ENCODE measurements at regions not wholly inside any gene's neighbourhood (a gene's known extent, or its start where the extent isn't known, plus 50 kb on each side); places are given as distances from the start of the nearest gene placed in this dataset.

DNA sequence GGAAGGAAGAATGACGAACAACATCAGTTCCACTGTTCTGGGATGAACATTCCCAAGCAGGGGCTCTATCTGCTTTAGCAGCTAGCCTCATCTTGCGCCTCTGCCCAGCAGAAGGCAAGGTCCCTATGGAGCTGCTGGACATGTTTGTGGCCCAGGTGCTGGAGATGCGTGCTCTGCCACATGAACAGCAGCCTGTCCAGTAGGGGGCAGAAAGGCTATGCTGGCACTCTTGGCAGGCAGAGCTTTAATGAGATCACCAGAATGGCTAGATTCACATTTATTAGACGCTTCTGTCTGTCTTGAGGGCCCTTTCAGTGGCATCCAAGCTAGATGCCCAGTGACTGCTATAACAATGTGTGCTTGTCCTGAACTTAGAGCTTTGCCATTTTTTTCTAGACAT, 1826.0 kb downstream of the STIM2 start:
- Histone ChIP-seq H3K9ac (ENCODE audit: low read depth in 1 of 3, low read length in 3 of 3) (no peak overlapping the region), H3K36me3 (ENCODE audit: control insufficient read depth in 3 of 3, insufficient read depth in 3 of 3, low read length in 3 of 3) (no peaks in the 10 kb centered on the region), H3K4me3 (ENCODE audit: low read length in 3 of 3) (no peak overlapping the region), H3K27me3 (ENCODE audit: control insufficient read depth in 3 of 3, insufficient read depth in 3 of 3, low read length in 3 of 3) (no peaks in the 10 kb centered on the region), H3K27ac (ENCODE audit: low read depth, low read length) (no peak overlapping the region), H3K9me3 (ENCODE audit: control insufficient read depth in 3 of 3, low read length in 3 of 3) (no peaks in the 10 kb centered on the region), H3K4me1 (ENCODE audit: control insufficient read depth in 3 of 3, insufficient read depth in 3 of 3, low read length in 3 of 3) (no peaks in the 10 kb centered on the region)

DNA sequence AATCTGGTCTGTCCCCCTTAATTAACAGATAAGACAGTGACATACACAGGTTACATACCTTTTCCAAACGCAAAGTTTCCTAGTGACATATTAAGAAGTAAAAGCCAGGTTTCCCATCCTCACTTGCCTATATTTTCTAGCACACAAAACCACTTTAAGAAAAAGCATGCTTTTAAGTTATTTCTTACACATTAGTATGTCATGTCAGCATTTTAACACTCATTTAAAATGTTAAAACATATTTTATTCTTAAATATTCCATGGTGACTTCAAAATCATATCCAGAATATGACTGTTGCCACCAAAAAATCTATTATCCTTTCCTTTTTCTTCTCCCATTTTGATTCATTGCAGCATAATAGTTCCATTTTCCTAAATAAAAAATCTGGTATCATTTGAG, 1830.2 kb downstream of the STIM2 start:
- H3K27me3 ChIP-seq (ENCODE audit: control insufficient read depth in 3 of 3, insufficient read depth in 3 of 3, low read length in 3 of 3) = no peaks in the 10 kb centered on the region
- H3K9ac ChIP-seq (ENCODE audit: low read depth in 1 of 3, low read length in 3 of 3) = no peak overlapping the region
- no peak overlapping the region for H3K27ac ChIP-seq (ENCODE audit: low read depth, low read length)
- H3K9me3 ChIP-seq (ENCODE audit: control insufficient read depth in 3 of 3, low read length in 3 of 3) = no peaks in the 10 kb centered on the region
- H3K4me1 ChIP-seq (ENCODE audit: control insufficient read depth in 3 of 3, insufficient read depth in 3 of 3, low read length in 3 of 3) = no peaks in the 10 kb centered on the region
- H3K4me3 ChIP-seq (ENCODE audit: low read length in 3 of 3) = no peak overlapping the region
- no peaks in the 10 kb centered on the region for H3K36me3 ChIP-seq (ENCODE audit: control insufficient read depth in 3 of 3, insufficient read depth in 3 of 3, low read length in 3 of 3)

DNA sequence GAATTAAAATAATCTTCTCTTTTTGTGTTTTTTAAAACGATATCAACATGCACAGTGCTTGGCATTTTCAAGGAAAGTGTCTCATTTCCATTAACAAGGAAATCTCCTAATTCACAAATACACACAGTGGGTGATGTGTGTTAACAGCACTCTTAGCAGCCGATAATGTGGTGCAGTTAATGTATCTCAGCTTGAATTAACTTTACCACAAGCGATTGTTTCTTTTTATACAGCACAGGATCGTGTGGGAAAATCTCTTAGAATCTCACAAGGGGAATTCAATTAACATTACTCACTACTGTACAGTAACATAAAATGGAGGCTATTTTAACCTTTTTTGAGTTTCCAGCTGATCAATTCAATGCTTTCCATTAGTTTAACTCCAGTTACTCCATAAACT, 1841.9 kb downstream of the STIM2 start:
- Histone ChIP-seq H3K27ac (ENCODE audit: low read depth, low read length) (no peak overlapping the region), H3K4me3 (ENCODE audit: low read length in 3 of 3) (no peak overlapping the region), H3K36me3 (ENCODE audit: control insufficient read depth in 3 of 3, insufficient read depth in 3 of 3, low read length in 3 of 3) (no peaks in the 10 kb centered on the region), H3K9me3 (ENCODE audit: control insufficient read depth in 3 of 3, low read length in 3 of 3) (no peaks in the 10 kb centered on the region), H3K27me3 (ENCODE audit: control insufficient read depth in 3 of 3, insufficient read depth in 3 of 3, low read length in 3 of 3) (no peaks in the 10 kb centered on the region), H3K4me1 (ENCODE audit: control insufficient read depth in 3 of 3, insufficient read depth in 3 of 3, low read length in 3 of 3) (no peaks in the 10 kb centered on the region), H3K9ac (ENCODE audit: low read depth in 1 of 3, low read length in 3 of 3) (no peak overlapping the region)

DNA sequence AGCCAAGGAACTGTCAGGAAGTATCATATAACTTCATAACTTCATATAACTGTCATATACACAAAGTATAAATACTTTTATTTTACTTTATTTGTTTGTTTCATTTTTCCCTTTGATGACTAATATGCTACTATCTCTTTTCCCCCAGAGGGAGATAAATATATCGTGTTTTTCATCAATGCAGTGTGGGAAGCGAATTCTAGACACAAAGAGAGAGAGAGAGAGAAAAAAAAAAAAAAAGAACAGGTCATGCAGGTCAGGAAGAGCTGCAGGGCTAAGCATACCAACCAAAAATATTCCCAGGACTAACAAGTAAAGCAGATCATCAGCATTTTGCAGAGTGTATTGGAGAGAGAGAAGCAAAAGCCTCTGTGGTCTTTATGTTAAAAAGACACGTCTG, 1849.2 kb downstream of the STIM2 start:
- Histone ChIP-seq H3K9me3 (ENCODE audit: control insufficient read depth in 3 of 3, low read length in 3 of 3) (no peaks in the 10 kb centered on the region), H3K36me3 (ENCODE audit: control insufficient read depth in 3 of 3, insufficient read depth in 3 of 3, low read length in 3 of 3) (no peaks in the 10 kb centered on the region), H3K9ac (ENCODE audit: low read depth in 1 of 3, low read length in 3 of 3) (no peak overlapping the region), H3K27ac (ENCODE audit: low read depth, low read length) (no peak overlapping the region), H3K4me1 (ENCODE audit: control insufficient read depth in 3 of 3, insufficient read depth in 3 of 3, low read length in 3 of 3) (no peaks in the 10 kb centered on the region), H3K27me3 (ENCODE audit: control insufficient read depth in 3 of 3, insufficient read depth in 3 of 3, low read length in 3 of 3) (no peaks in the 10 kb centered on the region), H3K4me3 (ENCODE audit: low read length in 3 of 3) (no peak overlapping the region)

DNA sequence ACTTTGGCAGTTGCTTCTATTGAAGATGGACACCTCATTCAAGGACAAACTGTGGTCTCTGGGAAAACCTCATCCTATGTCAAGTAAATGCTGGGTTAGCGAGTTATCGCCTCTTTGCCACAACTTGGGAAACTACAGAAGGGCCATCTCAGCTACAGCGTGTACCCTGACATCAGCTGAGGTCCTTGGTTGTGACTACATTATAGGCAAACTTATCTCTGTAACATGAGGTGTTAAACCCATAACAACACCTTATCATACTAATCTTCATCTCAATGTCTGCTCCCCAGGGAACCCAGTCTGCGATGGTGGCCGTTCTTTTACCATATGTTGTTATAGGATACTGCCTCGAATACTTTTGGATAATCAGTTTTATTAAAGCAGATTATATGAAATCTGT, 1862.7 kb downstream of the STIM2 start:
- H3K27me3 ChIP-seq (ENCODE audit: control insufficient read depth in 3 of 3, insufficient read depth in 3 of 3, low read length in 3 of 3) = no peaks in the 10 kb centered on the region
- no peak overlapping the region for H3K27ac ChIP-seq (ENCODE audit: low read depth, low read length)
- no peaks in the 10 kb centered on the region for H3K36me3 ChIP-seq (ENCODE audit: control insufficient read depth in 3 of 3, insufficient read depth in 3 of 3, low read length in 3 of 3)
- no peaks in the 10 kb centered on the region for H3K9me3 ChIP-seq (ENCODE audit: control insufficient read depth in 3 of 3, low read length in 3 of 3)
- H3K4me3 ChIP-seq (ENCODE audit: low read length in 3 of 3) = no peak overlapping the region
- H3K9ac ChIP-seq (ENCODE audit: low read depth in 1 of 3, low read length in 3 of 3) = no peak overlapping the region
- H3K4me1 ChIP-seq (ENCODE audit: control insufficient read depth in 3 of 3, insufficient read depth in 3 of 3, low read length in 3 of 3) = no peaks in the 10 kb centered on the region

DNA sequence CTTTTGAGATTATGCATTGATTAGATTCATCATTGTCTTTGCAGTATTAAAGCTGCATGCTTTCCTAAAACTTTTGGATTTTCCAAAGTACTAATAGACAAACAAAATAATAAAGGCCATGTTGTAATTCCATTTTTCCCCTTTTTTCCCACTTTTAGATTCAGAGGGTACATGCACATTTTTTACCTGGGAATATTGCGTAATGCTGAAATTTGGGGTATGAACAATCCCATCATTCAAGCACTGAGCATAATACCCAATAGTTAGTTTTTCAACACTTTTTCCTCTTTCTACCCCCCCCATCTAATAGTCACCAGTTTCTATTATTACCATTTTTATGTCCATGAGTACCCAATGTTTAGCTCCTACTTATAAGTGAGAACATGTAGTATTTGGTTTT, 1863.6 kb downstream of the STIM2 start:
- H3K9ac ChIP-seq (ENCODE audit: low read depth in 1 of 3, low read length in 3 of 3) = no peak overlapping the region
- no peaks in the 10 kb centered on the region for H3K36me3 ChIP-seq (ENCODE audit: control insufficient read depth in 3 of 3, insufficient read depth in 3 of 3, low read length in 3 of 3)

DNA sequence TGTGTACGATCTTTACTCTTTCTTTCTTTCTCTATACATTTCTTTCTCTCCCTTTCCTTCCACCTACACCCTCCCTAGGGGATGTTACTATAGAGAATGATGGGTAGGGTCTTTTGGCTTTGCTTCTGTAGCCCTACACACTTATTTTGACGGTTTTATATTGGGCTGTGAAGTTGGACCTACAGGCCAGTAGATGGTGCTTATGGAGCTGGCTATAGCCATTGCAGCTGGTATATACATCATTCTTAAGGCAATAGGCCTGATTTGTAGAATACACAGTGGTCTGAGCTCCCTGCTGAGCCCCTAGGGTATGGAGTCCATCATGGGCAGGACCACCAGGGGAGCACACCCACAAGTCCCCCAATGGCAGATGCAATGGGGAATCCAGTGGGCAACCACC, 1869.7 kb downstream of the STIM2 start:
- no peaks in the 10 kb centered on the region for H3K9me3 ChIP-seq (ENCODE audit: control insufficient read depth in 3 of 3, low read length in 3 of 3)
- no peaks in the 10 kb centered on the region for H3K27me3 ChIP-seq (ENCODE audit: control insufficient read depth in 3 of 3, insufficient read depth in 3 of 3, low read length in 3 of 3)
- no peaks in the 10 kb centered on the region for H3K4me1 ChIP-seq (ENCODE audit: control insufficient read depth in 3 of 3, insufficient read depth in 3 of 3, low read length in 3 of 3)
- H3K9ac ChIP-seq (ENCODE audit: low read depth in 1 of 3, low read length in 3 of 3) = no peak overlapping the region
- no peaks in the 10 kb centered on the region for H3K36me3 ChIP-seq (ENCODE audit: control insufficient read depth in 3 of 3, insufficient read depth in 3 of 3, low read length in 3 of 3)
- no peak overlapping the region for H3K27ac ChIP-seq (ENCODE audit: low read depth, low read length)
- no peak overlapping the region for H3K4me3 ChIP-seq (ENCODE audit: low read length in 3 of 3)

More for the DNA sequence above, 1863.6 kb downstream of the STIM2 start:
- no peak overlapping the region for H3K4me3 ChIP-seq (ENCODE audit: low read length in 3 of 3)
- no peaks in the 10 kb centered on the region for H3K9me3 ChIP-seq (ENCODE audit: control insufficient read depth in 3 of 3, low read length in 3 of 3)
- no peaks in the 10 kb centered on the region for H3K27me3 ChIP-seq (ENCODE audit: control insufficient read depth in 3 of 3, insufficient read depth in 3 of 3, low read length in 3 of 3)
- H3K27ac ChIP-seq (ENCODE audit: low read depth, low read length) = no peak overlapping the region
- H3K4me1 ChIP-seq (ENCODE audit: control insufficient read depth in 3 of 3, insufficient read depth in 3 of 3, low read length in 3 of 3) = no peaks in the 10 kb centered on the region

DNA sequence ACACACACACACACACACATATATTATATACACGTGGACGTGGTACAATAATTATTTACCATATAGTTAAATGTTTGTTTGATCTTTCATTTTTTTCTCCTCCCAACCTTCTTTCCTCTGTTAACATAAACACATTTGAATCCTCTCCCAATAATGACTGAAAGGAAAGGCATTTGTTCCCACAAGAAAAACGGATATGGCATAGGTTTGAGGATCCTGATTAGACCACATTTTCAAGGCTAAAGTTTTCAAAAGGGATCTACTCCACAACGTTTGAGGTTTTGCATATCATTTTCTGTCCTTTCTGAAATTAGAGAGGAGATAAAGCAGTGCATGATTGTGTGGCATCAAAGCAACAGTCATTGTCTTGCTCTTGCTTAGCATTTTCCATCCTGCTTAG, 1883.4 kb downstream of the STIM2 start:
- Histone ChIP-seq H3K27me3 (ENCODE audit: control insufficient read depth in 3 of 3, insufficient read depth in 3 of 3, low read length in 3 of 3) (no peaks in the 10 kb centered on the region), H3K36me3 (ENCODE audit: control insufficient read depth in 3 of 3, insufficient read depth in 3 of 3, low read length in 3 of 3) (no peaks in the 10 kb centered on the region), H3K4me3 (ENCODE audit: low read length in 3 of 3) (no peak overlapping the region), H3K9me3 (ENCODE audit: control insufficient read depth in 3 of 3, low read length in 3 of 3) (no peaks in the 10 kb centered on the region), H3K9ac (ENCODE audit: low read depth in 1 of 3, low read length in 3 of 3) (no peak overlapping the region), H3K27ac (ENCODE audit: low read depth, low read length) (no peak overlapping the region), H3K4me1 (ENCODE audit: control insufficient read depth in 3 of 3, insufficient read depth in 3 of 3, low read length in 3 of 3) (no peaks in the 10 kb centered on the region)

DNA sequence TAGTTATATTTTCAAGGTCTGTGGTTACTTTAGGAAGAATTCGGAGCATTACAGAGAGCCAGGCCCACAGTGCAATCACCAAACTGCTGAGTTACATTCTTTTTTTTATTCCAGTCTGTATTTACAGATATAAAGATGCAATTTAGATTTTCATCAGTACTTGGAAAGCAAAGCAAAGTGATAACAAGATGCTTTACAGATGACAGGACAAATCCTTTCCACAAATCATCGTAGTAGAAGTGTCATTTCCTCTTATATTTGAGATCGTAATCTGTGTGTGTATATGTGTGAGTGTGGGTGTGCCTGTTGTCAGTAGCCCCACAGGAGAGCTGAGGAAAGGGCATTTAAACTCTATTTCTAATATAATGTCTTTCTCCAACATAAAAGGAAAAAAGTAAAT, 1893.7 kb downstream of the STIM2 start:
- H3K27ac ChIP-seq (ENCODE audit: low read depth, low read length) = no peak overlapping the region
- no peaks in the 10 kb centered on the region for H3K27me3 ChIP-seq (ENCODE audit: control insufficient read depth in 3 of 3, insufficient read depth in 3 of 3, low read length in 3 of 3)
- no peaks in the 10 kb centered on the region for H3K36me3 ChIP-seq (ENCODE audit: control insufficient read depth in 3 of 3, insufficient read depth in 3 of 3, low read length in 3 of 3)
- H3K4me3 ChIP-seq (ENCODE audit: low read length in 3 of 3) = no peak overlapping the region
- no peak overlapping the region for H3K9ac ChIP-seq (ENCODE audit: low read depth in 1 of 3, low read length in 3 of 3)
- no peaks in the 10 kb centered on the region for H3K4me1 ChIP-seq (ENCODE audit: control insufficient read depth in 3 of 3, insufficient read depth in 3 of 3, low read length in 3 of 3)
- H3K9me3 ChIP-seq (ENCODE audit: control insufficient read depth in 3 of 3, low read length in 3 of 3) = no peaks in the 10 kb centered on the region

DNA sequence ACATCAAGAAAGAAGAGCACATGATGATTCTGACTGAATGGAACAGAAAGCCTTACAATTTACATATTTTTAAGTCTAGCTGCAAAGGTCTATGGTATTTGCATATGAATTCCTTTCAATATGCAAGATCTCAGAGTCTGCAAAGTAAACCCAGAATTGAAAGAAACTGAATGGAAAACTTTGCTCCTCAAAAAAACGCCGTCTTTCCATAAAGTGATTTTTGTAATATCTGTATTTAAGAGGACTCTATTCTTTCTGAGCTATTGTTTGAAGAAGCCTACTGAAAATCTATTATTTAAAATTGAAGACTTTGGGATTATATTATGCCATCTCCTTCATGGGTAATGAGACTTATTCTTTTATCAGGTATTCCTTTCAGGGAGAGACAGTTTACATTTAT, 1894.4 kb downstream of the STIM2 start:
- H3K27me3 ChIP-seq (ENCODE audit: control insufficient read depth in 3 of 3, insufficient read depth in 3 of 3, low read length in 3 of 3) = no peaks in the 10 kb centered on the region
- H3K27ac ChIP-seq (ENCODE audit: low read depth, low read length) = no peak overlapping the region
- H3K9me3 ChIP-seq (ENCODE audit: control insufficient read depth in 3 of 3, low read length in 3 of 3) = no peaks in the 10 kb centered on the region
- H3K4me1 ChIP-seq (ENCODE audit: control insufficient read depth in 3 of 3, insufficient read depth in 3 of 3, low read length in 3 of 3) = no peaks in the 10 kb centered on the region
- H3K4me3 ChIP-seq (ENCODE audit: low read length in 3 of 3) = no peak overlapping the region
- no peaks in the 10 kb centered on the region for H3K36me3 ChIP-seq (ENCODE audit: control insufficient read depth in 3 of 3, insufficient read depth in 3 of 3, low read length in 3 of 3)
- H3K9ac ChIP-seq (ENCODE audit: low read depth in 1 of 3, low read length in 3 of 3) = no peak overlapping the region

DNA sequence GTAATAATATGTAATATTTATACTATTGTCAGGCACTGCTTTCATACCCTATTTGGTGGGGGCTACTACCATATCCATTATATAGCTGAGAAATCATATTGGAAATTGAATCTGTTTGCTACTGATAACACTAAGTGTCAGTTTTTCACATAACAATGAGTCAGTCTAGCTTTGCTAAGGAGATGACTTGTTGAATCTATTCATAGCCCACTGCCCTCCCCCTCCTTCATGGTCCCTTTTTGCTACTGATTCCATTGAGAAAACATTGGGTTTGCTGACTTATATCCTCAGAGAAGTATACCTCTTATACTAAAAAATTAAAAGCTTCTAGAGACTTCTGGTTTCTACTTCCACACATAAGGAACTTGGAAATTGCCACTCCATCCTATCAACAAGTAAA, 1898.4 kb downstream of the STIM2 start:
- Histone ChIP-seq H3K36me3 (ENCODE audit: control insufficient read depth in 3 of 3, insufficient read depth in 3 of 3, low read length in 3 of 3) (no peaks in the 10 kb centered on the region), H3K27me3 (ENCODE audit: control insufficient read depth in 3 of 3, insufficient read depth in 3 of 3, low read length in 3 of 3) (no peaks in the 10 kb centered on the region), H3K9me3 (ENCODE audit: control insufficient read depth in 3 of 3, low read length in 3 of 3) (no peaks in the 10 kb centered on the region), H3K27ac (ENCODE audit: low read depth, low read length) (no peak overlapping the region), H3K4me3 (ENCODE audit: low read length in 3 of 3) (no peak overlapping the region), H3K4me1 (ENCODE audit: control insufficient read depth in 3 of 3, insufficient read depth in 3 of 3, low read length in 3 of 3) (no peaks in the 10 kb centered on the region), H3K9ac (ENCODE audit: low read depth in 1 of 3, low read length in 3 of 3) (no peak overlapping the region)
